HG03103 (cell line): ENCODE measurements at regions not wholly inside any gene's neighbourhood (a gene's known extent, or its start where the extent isn't known, plus 50 kb on each side); places are given as distances from the start of the nearest gene placed in this dataset.

Source experiments
- ATAC-seq: cut with Tn5 transposase; IDR thresholded peaks from one replicate; pipeline ENCODE4 v1.9.1; 2021; ENCODE audit warnings: low read depth; ENCODE audit not compliant: unreplicated experiment

GRCh38 chr2:133835821-133836619, 267.8 kb upstream of the NCKAP5 start:
- peak; percentile 76 for ATAC-seq

- ATAC-seq = no peak
These were observed 268.6 kb upstream of the NCKAP5 start for GRCh38 chr2:133836691-133837345.

GRCh38 chr2:133837441-133838094, 269.3 kb upstream of the NCKAP5 start:
- ATAC-seq = no peak

- ATAC-seq = no peak
These were observed 270.5 kb upstream of the NCKAP5 start for GRCh38 chr2:133838642-133839365.

- no peak for ATAC-seq
These were observed 271.4 kb upstream of the NCKAP5 start for GRCh38 chr2:133839677-133840076.

GRCh38 chr2:133840761-133841160, 272.5 kb upstream of the NCKAP5 start:
- ATAC-seq = no peak

GRCh38 chr2:133841900-133842299, 273.6 kb upstream of the NCKAP5 start:
- ATAC-seq = no peak

GRCh38 chr2:133842446-133842845, 274.2 kb upstream of the NCKAP5 start:
- no peak for ATAC-seq

- ATAC-seq = no peak
These were observed 274.8 kb upstream of the NCKAP5 start for GRCh38 chr2:133843091-133843490.

GRCh38 chr2:133843551-133843950, 275.3 kb upstream of the NCKAP5 start:
- ATAC-seq = no peak

GRCh38 chr2:133844214-133844892, 276.1 kb upstream of the NCKAP5 start:
- peak; percentile 89 for ATAC-seq

GRCh38 chr2:133846476-133846875, 278.2 kb upstream of the NCKAP5 start:
- ATAC-seq = no peak

- no peak for ATAC-seq
These were observed 279.3 kb upstream of the NCKAP5 start for GRCh38 chr2:133847591-133847990.

- ATAC-seq = no peak
These were observed 279.9 kb upstream of the NCKAP5 start for GRCh38 chr2:133848111-133848649.

- no peak for ATAC-seq
These were observed 281.1 kb upstream of the NCKAP5 start for GRCh38 chr2:133849341-133849740.

GRCh38 chr2:133854603-133855200, 286.4 kb upstream of the NCKAP5 start:
- no peak for ATAC-seq

GRCh38 chr2:133855526-133855925, 287.3 kb upstream of the NCKAP5 start:
- no peak for ATAC-seq

- ATAC-seq = no peak
These were observed 288.4 kb upstream of the NCKAP5 start for GRCh38 chr2:133856678-133857077.

- ATAC-seq = no peak
These were observed 291.3 kb upstream of the NCKAP5 start for GRCh38 chr2:133859578-133859977.
